Nephron progenitor cell (in vitro differentiated cells): ENCODE measurements at regions not wholly inside any gene's neighbourhood (a gene's known extent, or its start where the extent isn't known, plus 50 kb on each side); places are given as distances from the start of the nearest gene placed in this dataset.

Experiments
- DNase-seq: peaks from one replicate; pipeline ENCODE4 v3.0.0; 2021
- H3K27ac Mint-ChIP-seq: 2 replicates; pipeline ENCODE4 v1.8.0; 2021; ENCODE audit warnings: mild to moderate bottlenecking, moderate library complexity, mixed read lengths
- H3K27me3 Mint-ChIP-seq: 2 replicates; pipeline ENCODE4 v1.8.0; 2021; ENCODE audit warnings: mild to moderate bottlenecking, low read depth, mixed read lengths; ENCODE audit not compliant: poor library complexity
- H3K36me3 Mint-ChIP-seq: 2 replicates; pipeline ENCODE4 v1.8.0; 2021; ENCODE audit warnings: low read depth, mixed read lengths
- H3K4me1 Mint-ChIP-seq: 2 replicates; pipeline ENCODE4 v1.8.0; 2021; ENCODE audit warnings: mixed read lengths
- H3K4me3 Mint-ChIP-seq: 2 replicates; pipeline ENCODE4 v1.8.0; 2021; ENCODE audit warnings: mild to moderate bottlenecking, moderate library complexity, mixed read lengths
- H3K9me3 Mint-ChIP-seq: 2 replicates; pipeline ENCODE4 v1.8.0; 2021; ENCODE audit warnings: mild to moderate bottlenecking, moderate library complexity, mixed read lengths
- CTCF ChIP-seq: fragments of 200-600 bp; sonication (generic); IDR thresholded peaks from 2 replicates; pipeline ENCODE4 v1.5.0; 2021; ENCODE audit warnings: antibody characterized with exemption

GRCh38 chr18:21949326-21950015 lies 208.9 kb downstream of the MIB1 start:
- no peak overlapping the region for H3K27ac Mint-ChIP-seq
- no peak for DNase-seq
- H3K27me3 Mint-ChIP-seq: peaks cover 34% of the 10 kb centered on the region
- H3K36me3 Mint-ChIP-seq: no peaks in the 10 kb centered on the region
- no peaks in the 10 kb centered on the region for H3K4me1 Mint-ChIP-seq
- no peak overlapping the region for H3K4me3 Mint-ChIP-seq
- peaks cover 22% of the 10 kb centered on the region for H3K9me3 Mint-ChIP-seq
- no peak for TF ChIP-seq CTCF

- peak; percentile 87 for TF ChIP-seq CTCF
- Mint-ChIP-seq H3K27ac (no peak overlapping the region), H3K9me3 (peaks cover 31% of the 10 kb centered on the region), H3K27me3 (peaks cover 15% of the 10 kb centered on the region), H3K36me3 (peaks cover 4% of the 10 kb centered on the region), H3K4me1 (peaks cover 6% of the 10 kb centered on the region), H3K4me3 (no peak overlapping the region)
- DNase-seq: peak; percentile 83
Measured at GRCh38 chr18:21955757-21956652, 213.4 kb upstream of the GATA6 start.

GRCh38 chr18:21958263-21958662 lies 211.1 kb upstream of the GATA6 start:
- Mint-ChIP-seq H3K27me3 (peaks cover 24% of the 10 kb centered on the region), H3K36me3 (peaks cover 4% of the 10 kb centered on the region), H3K9me3 (peaks cover 21% of the 10 kb centered on the region), H3K4me3 (no peak overlapping the region), H3K4me1 (peaks cover 10% of the 10 kb centered on the region), H3K27ac (no peak overlapping the region)
- no peak for DNase-seq
- no peak for TF ChIP-seq CTCF

GRCh38 chr18:21958707-21959450 lies 210.5 kb upstream of the GATA6 start:
- Mint-ChIP-seq H3K27ac (no peak overlapping the region), H3K36me3 (peaks cover 4% of the 10 kb centered on the region), H3K4me1 (peaks cover 12% of the 10 kb centered on the region), H3K9me3 (peaks cover 15% of the 10 kb centered on the region), H3K27me3 (peaks cover 24% of the 10 kb centered on the region), H3K4me3 (no peak overlapping the region)
- DNase-seq: no peak
- TF ChIP-seq CTCF: no peak

- peaks cover 17% of the 10 kb centered on the region for H3K27me3 Mint-ChIP-seq
- no peak overlapping the region for H3K4me3 Mint-ChIP-seq
- TF ChIP-seq CTCF: no peak
- DNase-seq: no peak
- H3K36me3 Mint-ChIP-seq: peaks cover 4% of the 10 kb centered on the region
- H3K27ac Mint-ChIP-seq: no peak overlapping the region
- H3K4me1 Mint-ChIP-seq: peaks cover 12% of the 10 kb centered on the region
- peaks cover 4% of the 10 kb centered on the region for H3K9me3 Mint-ChIP-seq
Measured at GRCh38 chr18:21960189-21960588, 209.2 kb upstream of the GATA6 start.
